Type B pancreatic cell (in vitro differentiated cells): ENCODE measurements at regions not wholly inside any gene's neighbourhood (a gene's known extent, or its start where the extent isn't known, plus 50 kb on each side); places are given as distances from the start of the nearest gene placed in this dataset.

Source experiments
- DNase-seq: peaks from one replicate; pipeline ENCODE4 v3.0.0; 2021; ENCODE audit warnings: mixed read lengths; ENCODE audit not compliant: unreplicated experiment; ENCODE audit errors: extremely low spot score
- H3K27ac Mint-ChIP-seq: 2 replicates; pipeline ENCODE4 v1.8.0; 2021; ENCODE audit warnings: mild to moderate bottlenecking, mixed read lengths
- H3K27me3 Mint-ChIP-seq: 2 replicates; pipeline ENCODE4 v1.8.0; 2021; ENCODE audit warnings: mixed read lengths
- H3K36me3 Mint-ChIP-seq: 2 replicates; pipeline ENCODE4 v1.8.0; 2021; ENCODE audit warnings: mixed read lengths
- H3K4me1 Mint-ChIP-seq: one replicate; pipeline ENCODE4 v1.8.0; 2021; ENCODE audit warnings: mixed read lengths; ENCODE audit not compliant: unreplicated experiment
- H3K4me3 Mint-ChIP-seq: 2 replicates; pipeline ENCODE4 v1.8.0; 2021; ENCODE audit warnings: mild to moderate bottlenecking, mixed read lengths
- H3K9me3 Mint-ChIP-seq: 2 replicates; pipeline ENCODE4 v1.8.0; 2021; ENCODE audit warnings: mixed read lengths
- CTCF ChIP-seq: fragments of 200-600 bp; sonication (generic); conservative IDR thresholded peaks from 2 replicates; pipeline ENCODE4 v1.5.0; 2021; ENCODE audit warnings: antibody characterized with exemption, mild to moderate bottlenecking

- peaks cover 14% of the 10 kb centered on the region for H3K27me3 Mint-ChIP-seq
- H3K4me1 Mint-ChIP-seq, result peaks cover 6% of the 10 kb centered on the region
- DNase-seq, result no peak
- no peak for TF ChIP-seq CTCF
- no peak overlapping the region for H3K4me3 Mint-ChIP-seq
- no peak overlapping the region for H3K27ac Mint-ChIP-seq
- no peaks in the 10 kb centered on the region for H3K36me3 Mint-ChIP-seq
- H3K9me3 Mint-ChIP-seq, result peaks cover 6% of the 10 kb centered on the region
Observed at GRCh38 chr6:18663011-18663410, 275.9 kb downstream of the RNF144B start.

DNA sequence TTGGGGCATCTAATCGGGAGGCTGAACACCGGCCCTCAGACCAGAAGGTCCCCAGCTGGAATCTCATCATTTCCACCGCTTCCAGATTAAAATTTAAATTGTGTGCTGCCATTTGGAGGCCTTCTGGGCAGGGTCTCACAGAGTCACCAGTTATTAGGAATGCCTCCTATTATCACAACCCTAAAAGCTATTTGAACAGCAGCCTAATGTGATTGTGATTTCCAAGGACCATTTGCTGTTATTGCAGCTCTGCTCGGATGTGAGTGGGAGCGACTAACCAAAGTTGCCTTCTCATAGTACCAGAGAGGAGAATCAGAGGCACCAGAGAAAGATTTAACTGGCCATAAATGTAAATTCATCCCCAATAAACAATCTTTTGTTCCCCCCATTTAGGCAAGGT is 277.3 kb downstream of the RNF144B start:
- H3K27me3 Mint-ChIP-seq, result peaks cover 28% of the 10 kb centered on the region
- H3K9me3 Mint-ChIP-seq, result peaks cover under 1% of the 10 kb centered on the region
- DNase-seq, result no peak
- no peak overlapping the region for H3K27ac Mint-ChIP-seq
- no peak for TF ChIP-seq CTCF
- H3K4me3 Mint-ChIP-seq, result no peak overlapping the region
- peaks cover 10% of the 10 kb centered on the region for H3K4me1 Mint-ChIP-seq
- no peaks in the 10 kb centered on the region for H3K36me3 Mint-ChIP-seq

GRCh38 chr6:18667612-18668011 is 280.5 kb downstream of the RNF144B start:
- no peak for TF ChIP-seq CTCF
- Mint-ChIP-seq H3K9me3 (no peaks in the 10 kb centered on the region), H3K27me3 (peaks cover 41% of the 10 kb centered on the region), H3K36me3 (no peaks in the 10 kb centered on the region), H3K27ac (no peak overlapping the region), H3K4me1 (peaks cover 10% of the 10 kb centered on the region), H3K4me3 (no peak overlapping the region)
- DNase-seq, result no peak

DNA sequence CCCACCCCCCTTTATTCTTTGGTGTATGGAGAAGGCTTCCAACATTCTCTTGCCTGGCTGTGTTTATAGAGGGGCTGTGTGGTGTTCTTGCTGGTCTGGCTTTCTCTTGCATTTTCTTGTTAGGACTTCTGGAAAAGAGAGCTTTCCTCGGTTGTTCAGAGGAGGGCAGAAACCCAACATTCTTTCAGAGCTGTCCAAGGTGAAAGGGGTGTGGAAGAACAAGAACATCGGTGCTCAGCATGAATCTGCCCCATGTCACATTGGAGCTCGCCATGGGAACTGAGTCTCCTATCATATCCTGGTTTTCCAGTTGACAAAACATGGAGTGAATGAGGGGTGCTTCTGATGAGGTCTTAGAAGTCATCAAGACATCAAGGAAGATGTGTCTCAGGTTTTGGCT is 281.8 kb downstream of the RNF144B start:
- Mint-ChIP-seq H3K27ac (no peak overlapping the region), H3K36me3 (no peaks in the 10 kb centered on the region), H3K4me1 (peaks cover 10% of the 10 kb centered on the region), H3K4me3 (no peak overlapping the region), H3K9me3 (no peaks in the 10 kb centered on the region), H3K27me3 (peaks cover 41% of the 10 kb centered on the region)
- no peak for DNase-seq
- TF ChIP-seq CTCF, result no peak

DNA sequence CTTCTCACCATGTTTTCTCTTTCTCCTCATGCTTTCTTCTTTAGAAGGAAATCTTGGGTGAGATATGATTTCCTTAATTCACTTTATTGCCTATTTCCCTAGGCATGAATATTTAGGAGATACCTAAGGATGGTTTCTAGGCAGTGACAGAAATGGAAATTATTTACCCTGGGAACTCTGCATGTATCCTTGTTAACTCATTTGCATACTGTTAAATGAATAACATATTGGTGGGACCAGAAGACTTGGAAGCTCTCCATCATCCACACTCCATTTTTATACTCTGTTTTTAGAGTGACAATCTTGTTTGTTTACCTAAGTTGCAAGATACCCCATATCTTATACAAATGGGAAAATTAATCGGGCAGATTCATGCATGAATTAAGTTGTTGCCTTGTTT is 285.7 kb downstream of the RNF144B start:
- no peak for TF ChIP-seq CTCF
- H3K4me3 Mint-ChIP-seq, result no peak overlapping the region
- peaks cover 44% of the 10 kb centered on the region for H3K27me3 Mint-ChIP-seq
- no peaks in the 10 kb centered on the region for H3K9me3 Mint-ChIP-seq
- DNase-seq, result no peak
- H3K27ac Mint-ChIP-seq, result no peak overlapping the region
- H3K4me1 Mint-ChIP-seq, result peaks cover 10% of the 10 kb centered on the region
- H3K36me3 Mint-ChIP-seq, result no peaks in the 10 kb centered on the region

DNA sequence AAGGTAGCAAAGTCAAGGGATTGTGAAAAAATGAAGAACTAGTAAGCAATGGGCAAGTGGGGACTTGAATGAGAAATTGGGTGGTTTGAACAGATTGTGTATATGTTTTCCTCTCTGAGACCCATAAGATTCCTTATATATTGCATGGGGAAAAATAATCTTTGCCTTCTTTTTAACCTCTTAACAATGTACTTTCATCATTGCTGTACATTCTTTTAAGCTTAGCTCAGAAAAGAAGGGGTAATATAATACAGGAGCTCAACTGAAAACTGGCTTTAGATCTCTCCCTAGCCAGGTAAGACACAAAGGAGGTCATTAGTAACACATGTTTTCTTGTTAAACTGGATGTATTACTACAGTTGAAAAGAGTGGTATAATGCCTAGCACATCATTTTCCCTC is 287.2 kb downstream of the RNF144B start:
- Mint-ChIP-seq H3K27ac (no peak overlapping the region), H3K36me3 (no peaks in the 10 kb centered on the region), H3K4me1 (peaks cover 4% of the 10 kb centered on the region), H3K4me3 (no peak overlapping the region), H3K27me3 (peaks cover 29% of the 10 kb centered on the region), H3K9me3 (no peaks in the 10 kb centered on the region)
- TF ChIP-seq CTCF, result no peak
- no peak for DNase-seq
